Right lobe of liver (tissue), 4 donors: ENCODE measurements at regions not wholly inside any gene's neighbourhood (a gene's known extent, or its start where the extent isn't known, plus 50 kb on each side); places are given as distances from the start of the nearest gene placed in this dataset.

Experiments
- POLR2A ChIP-seq: fragments of 450-650 bp; IDR thresholded peaks from one replicate; pipeline ENCODE4 v1.6.1; 2017; ENCODE audit warnings: antibody characterized with exemption, mild to moderate bottlenecking
- TF ChIP-seq, protein P1 (sequence below), 4 donors: fragments of 200-600 bp in 3 of 4; fragments of 450-650 bp in 1 of 4; IDR thresholded peaks; one replicate each; pipeline versions ENCODE4 v1.5.1 to v1.8.0; 2016 to 2022; ENCODE audit warnings: antibody characterized with exemption in 4 of 4, mild to moderate bottlenecking in 2 of 4
- donor health status: DM: no; HTN: no; CAD: no.
- donor health status: DM: no; HTN: no; CAD: no.
- donor health status: DM: no; HTN: yes; CAD: no.

DNA sequence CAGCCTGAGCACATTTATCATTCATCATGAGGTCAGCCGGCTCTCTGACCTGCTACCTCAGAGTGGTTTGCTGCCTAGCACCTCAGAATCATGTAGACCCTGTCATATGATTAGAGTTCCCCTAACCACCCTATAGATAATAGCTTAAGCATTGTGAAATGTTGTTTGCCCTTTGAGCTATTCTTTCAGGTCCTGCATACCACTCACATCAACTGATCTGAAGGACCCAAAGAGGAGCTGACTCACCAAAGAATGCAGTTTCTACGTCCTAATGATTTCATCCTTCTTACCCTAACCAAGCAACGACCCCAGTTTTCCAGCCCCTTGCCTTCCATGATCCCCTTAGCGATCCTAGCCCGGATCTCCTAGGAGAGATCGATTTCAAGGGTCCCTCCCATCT lies 527.9 kb downstream of the SOX5 start:
- TF ChIP-seq, protein P1, sequence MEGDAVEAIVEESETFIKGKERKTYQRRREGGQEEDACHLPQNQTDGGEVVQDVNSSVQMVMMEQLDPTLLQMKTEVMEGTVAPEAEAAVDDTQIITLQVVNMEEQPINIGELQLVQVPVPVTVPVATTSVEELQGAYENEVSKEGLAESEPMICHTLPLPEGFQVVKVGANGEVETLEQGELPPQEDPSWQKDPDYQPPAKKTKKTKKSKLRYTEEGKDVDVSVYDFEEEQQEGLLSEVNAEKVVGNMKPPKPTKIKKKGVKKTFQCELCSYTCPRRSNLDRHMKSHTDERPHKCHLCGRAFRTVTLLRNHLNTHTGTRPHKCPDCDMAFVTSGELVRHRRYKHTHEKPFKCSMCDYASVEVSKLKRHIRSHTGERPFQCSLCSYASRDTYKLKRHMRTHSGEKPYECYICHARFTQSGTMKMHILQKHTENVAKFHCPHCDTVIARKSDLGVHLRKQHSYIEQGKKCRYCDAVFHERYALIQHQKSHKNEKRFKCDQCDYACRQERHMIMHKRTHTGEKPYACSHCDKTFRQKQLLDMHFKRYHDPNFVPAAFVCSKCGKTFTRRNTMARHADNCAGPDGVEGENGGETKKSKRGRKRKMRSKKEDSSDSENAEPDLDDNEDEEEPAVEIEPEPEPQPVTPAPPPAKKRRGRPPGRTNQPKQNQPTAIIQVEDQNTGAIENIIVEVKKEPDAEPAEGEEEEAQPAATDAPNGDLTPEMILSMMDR (IDR thresholded peaks at IDR 0.05): no peak
- no peak for TF ChIP-seq POLR2A
